HPDE6-E6E7 (cell line): ENCODE measurements at regions not wholly inside any gene's neighbourhood (a gene's known extent, or its start where the extent isn't known, plus 50 kb on each side); places are given as distances from the start of the nearest gene placed in this dataset.

ENCODE experiments used
- DNase-seq: peaks from one replicate; pipeline ENCODE4 v3.0.0; 2011; ENCODE audit warnings: missing footprints; ENCODE audit errors: extremely low spot score

DNA sequence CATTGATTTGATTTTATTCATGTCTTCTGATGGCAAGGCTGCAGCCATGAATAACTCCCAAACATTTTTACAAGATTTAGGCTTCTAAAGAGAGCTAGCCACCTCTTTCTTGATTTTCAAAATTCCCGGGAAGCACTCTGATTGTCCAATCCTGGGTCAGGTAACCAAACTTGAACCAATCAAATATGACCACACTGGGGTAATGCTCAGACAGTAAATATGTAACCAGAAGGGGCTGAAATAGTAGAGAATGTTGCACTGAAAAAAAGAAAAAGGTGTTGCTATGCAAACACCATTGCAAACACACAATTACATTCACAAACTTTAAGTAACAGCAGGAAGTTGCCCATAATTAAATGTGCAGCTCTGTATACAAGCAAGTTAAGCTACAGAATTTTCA, 112.9 kb upstream of the IQCM start:
- no peak for DNase-seq

DNA sequence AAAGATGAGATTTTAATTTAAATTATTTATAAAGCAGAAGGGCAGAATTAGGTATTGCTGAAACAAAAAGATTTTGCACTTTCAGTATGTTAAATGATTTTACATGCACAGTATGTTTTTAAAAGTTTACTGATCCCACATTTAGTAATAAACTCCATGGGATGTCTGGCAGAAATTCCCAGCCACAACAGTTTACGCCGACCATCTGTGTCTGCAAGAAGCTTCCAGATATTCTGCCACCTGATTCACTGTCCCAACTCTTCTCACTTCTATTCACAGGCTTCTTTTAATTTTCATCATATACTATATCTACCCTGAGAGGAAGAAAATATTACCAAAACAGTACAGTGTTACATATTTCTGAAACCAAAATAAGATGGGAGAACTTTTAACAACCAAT, 115.8 kb upstream of the IQCM start:
- no peak for DNase-seq

DNA sequence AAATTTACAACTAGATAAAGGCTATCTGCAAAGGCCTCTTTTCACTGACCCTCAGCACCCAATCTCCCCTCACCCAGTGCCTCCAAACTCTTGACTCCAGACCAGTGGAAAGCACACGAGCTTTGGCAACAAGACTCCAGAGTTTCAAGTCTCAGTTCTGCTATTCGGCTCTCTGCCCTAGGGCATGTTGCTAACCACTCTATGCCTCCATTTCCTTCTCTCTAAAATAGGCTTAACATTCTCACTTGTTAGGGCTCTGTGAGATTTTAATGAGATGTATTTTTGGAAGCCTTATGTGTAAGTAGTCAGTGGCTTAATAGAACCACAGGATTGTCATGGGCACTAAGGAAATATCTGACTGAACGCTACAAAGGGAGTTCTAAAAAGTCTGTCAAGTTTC, 116.5 kb upstream of the IQCM start:
- DNase-seq, result no peak

DNA sequence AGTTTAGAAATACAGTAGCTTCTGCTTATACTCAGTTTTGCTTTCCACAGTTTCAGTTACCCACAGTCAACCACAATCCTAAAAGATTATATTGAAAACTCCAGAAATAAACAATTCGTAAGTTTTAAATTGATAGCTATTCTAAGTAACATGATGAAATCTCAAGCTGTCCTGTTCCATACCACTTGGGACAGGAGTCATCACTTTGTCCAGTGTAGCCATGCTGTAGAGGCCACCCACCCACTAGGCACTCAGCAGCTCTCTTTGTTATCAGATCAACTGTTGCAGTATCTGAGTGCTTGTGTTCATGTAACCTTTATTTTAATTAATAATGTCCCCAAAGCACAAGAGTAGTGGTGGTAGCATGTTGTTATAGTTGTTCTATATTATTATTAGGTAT, 117.5 kb upstream of the IQCM start:
- no peak for DNase-seq

DNA sequence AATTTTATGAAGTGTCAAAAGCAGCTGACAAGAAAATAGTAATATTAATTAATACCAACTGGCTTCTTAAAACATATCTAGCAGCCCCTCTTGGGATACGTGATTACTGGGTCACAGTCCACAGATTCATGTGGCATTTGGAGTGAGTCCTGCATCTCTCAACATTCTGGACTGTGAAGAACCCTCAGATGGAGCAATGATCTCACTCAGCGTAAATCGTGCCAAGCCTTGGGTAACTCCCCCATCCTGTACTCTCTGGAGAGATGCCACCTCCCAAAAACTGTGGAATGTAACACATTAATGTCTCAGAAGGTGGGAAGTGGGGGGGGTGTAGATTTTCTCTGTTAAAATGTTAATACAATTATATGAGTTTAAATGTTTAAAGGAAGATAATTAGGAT, 118.2 kb upstream of the IQCM start:
- no peak for DNase-seq

DNA sequence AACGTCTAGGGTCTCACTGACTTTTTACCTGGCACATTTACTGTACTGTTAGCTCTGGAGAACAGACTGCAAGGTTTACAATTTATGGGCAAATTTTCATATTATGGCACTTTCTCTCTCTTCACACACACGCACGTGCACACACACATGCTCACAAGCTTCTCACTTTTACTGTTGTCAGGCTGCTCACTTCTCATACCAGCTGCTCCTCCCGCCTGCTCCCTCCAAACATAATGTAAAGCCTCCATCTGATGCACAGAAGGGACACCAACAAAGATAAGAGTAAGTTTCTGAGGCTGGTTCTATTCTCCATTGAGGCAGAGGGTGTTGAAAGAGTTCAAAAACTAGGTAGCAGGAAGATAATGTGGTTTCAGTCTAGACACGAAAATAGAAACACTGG, 128.9 kb upstream of the DCLK2 start:
- DNase-seq, result no peak

DNA sequence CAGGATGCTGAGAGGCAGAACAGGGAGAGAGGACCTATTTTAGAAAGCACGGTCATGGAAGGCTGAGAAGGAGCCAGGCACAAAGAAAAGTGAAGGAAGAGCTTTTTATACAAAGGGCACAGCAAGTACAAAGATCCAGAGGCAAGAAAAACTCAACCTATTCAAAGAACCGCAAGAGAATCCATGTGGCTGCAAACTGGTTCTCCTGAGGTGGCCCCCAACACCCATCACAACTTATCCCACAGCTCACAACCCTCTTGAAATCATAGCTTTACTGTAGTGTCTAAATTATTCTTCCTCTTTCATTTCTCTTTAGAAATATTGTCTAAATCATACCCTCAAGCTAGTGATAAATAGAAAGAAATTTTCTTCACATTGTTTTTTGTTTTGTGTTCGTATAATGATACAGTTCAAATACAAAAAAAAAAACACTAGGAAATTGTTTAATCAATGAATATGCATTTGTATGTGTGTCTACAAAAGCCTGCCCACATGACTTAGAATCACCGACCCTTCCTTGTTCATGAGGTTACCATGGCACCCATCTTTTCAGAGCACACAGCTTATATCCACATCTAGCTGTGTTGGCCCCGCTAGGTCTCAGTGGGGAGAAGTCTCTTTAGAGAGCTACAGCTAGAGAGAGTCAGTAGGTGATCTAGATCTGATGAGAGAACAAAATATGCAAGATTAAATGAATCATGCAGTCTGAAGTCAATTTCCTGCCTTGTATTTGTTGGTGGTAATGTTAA, 126.9 kb upstream of the DCLK2 start:
- no peak for DNase-seq

DNA sequence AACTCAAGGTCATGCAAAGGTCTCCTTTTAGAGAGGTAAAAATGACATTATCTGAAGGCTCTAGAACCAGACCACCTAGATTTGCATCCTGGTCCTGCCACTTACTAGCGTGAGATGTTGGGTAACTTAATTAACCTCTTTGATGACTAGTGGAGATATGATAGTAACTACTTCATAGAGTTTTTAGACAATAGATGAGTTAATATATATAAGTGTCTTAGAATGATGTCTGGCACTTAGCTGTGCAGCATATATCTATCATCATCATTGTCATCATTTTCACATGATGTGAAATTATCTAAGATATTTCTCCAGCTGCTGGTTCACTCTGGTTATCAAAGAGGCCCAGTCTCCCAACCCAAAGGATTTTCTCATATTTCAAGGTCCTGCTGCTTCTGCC, 126.1 kb upstream of the DCLK2 start:
- no peak for DNase-seq

DNA sequence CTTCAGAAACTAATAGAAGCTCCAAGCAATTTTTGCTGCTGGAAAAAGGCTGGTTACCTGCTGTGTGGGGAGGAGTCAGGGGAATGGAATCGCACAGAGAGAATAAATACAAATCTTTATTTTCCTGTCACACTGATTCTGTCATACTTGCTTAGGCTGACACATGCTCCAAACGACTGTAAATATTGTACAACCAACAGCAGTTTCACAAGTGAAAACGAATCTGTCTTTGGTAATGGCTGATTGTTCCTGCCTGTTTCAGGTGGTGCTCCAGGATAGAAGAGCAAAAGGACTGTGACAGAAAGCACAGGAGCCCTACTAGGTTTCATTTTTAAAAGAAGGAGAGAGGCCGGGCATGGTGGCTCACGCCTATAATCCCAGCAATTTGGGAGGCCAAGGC, 125.5 kb upstream of the DCLK2 start:
- no peak for DNase-seq

DNA sequence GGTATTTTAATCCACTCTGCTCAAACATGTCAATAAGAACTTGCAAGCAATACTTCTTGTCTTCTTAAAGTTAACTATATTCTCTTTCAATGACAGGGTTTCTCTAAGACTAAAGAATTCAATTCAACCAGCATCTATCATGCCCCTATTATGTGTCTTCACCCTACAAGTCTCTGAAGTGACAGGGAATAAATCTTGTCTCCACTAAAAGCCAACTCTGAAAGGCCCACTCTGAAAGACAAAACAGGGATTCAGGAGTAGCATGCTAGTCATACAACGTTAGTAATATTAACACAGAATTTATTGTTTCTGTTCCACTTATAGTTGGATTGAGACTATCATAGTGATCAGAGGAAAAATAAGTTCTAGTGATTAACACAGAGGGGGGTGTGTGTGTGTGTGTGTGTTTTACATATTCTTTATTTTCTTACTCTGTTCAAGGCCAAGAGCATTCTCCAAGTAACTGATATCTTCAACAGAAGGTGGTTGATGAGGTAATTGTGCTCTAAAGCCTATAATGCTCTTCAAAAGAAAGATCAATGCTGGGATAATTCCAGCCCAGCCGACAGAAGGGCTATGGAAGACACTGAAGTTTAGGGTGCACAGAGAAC, 122.4 kb upstream of the DCLK2 start:
- no peak for DNase-seq

DNA sequence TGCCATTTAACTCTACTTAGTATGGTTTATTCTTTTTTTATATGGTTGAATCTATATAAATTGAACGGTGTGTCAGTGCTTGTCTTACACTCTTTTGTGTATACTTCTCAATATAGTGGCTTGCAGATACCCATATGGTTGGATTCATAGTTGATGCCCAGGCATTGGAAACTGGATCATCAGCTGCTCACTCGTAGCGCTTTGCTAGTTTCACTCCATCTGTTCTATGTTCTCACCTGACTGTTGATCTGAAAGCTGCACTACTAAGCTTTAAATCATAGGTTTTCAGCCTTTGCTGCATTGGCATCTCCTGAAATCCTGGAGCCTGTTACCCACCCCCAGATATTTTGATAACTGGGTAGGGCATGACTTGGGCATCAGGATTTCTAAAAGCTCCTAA, 121.6 kb upstream of the DCLK2 start:
- no peak for DNase-seq

DNA sequence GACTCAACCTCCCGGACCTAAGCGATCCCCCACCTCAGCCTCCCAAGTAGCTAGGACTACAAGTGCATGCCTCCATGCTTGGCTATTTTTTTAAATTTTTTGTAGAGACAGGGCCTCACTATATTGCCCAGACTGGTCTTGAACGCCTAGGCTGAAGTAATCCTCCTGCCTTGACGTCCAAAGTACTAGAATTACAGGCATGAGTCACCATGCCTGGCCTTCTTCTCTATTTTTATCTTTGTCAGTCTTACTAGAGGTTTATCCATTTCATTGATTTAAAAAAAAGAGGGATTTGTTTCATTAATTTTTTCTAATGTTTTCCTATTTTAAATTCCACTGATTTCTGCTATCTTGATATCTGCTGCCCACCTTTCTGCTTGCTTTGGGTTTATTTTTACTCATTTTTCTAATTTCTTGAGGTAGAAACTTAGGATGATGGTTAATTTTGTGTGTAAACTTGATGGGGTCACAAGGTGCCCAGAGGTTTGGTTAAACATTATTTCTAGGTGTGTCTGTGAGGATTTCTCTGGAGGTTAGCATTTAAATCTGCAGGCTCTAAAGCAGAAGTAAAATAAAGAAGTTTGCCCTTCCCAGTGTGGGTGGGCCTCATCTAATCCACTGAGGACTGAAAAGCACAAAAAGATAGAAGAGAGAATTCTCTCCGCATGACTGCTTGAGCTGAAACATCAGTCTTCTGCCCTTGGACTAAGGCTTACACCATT, 116.2 kb upstream of the DCLK2 start:
- DNase-seq, result no peak

DNA sequence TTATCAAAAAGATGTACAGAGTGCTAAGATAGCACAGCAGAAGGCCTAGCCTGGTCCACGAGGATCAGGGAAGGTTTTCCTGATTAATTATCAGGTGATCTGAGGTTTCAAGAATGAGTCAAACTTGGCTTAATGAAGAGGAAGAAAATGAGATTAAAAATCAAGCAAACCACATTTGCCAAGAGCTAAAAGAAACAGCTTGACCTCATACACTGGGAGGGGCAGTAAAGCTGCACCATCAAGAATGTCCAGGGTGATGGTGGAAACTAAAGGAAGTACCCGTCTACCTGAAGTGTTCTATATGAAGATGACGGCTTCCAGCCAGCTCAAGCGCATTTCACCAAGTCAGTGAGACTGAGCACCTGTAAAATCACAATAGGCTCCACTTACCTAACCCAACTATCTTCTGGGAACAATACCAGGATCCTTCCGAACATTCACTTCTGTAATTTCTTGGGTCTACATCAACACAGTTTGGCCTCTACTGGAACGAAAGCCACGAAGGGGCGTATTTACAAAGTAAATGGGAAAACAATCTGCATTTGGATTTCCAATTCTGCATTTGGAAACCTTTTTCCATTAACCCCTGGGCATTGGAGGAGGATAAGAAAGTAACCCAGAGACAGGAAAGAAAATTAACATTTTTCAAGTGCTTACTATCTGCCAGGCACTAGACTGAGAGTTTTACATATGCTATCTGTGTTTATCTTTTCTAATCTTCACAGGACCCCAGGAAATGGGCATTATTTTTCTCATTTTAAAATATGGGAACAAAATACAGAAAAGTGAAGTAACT, 114.0 kb upstream of the DCLK2 start:
- DNase-seq, result no peak

DNA sequence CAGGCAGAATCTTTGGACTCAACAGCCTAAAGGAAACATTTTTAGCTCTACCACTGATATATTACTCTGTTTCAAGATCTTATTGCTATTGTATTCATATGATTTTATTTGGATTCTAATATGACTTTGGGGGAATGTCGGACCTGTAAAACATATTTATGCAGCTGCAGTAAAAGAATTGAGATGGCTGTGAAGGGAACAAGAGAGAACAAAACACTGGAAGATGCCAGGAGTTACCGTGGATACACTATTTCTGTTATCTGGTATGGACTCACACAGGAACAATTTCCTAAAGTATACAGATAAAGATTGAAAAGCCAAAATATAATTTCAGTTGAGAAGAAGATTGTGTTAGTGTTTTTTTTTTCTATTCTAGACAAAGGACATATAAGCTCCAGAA, 113.0 kb upstream of the DCLK2 start:
- no peak for DNase-seq

DNA sequence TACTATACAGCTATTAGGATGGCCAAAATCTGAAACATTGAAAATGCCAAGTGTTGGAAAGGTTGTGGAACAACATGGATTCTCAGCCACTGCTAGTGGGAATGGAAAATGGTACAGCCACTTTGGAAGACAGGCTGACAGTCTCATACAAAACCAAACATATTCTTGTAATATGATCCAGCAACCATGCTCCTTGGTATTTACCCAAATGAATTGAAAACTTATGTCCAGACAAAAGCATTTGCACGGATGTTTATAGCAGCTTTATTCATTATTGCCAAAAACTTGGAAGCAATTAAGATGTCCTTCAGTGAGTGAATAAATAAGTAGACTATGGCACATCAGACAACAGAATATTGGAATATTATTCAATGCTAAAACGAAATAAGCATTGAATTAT, 105.8 kb upstream of the DCLK2 start:
- DNase-seq, result no peak

DNA sequence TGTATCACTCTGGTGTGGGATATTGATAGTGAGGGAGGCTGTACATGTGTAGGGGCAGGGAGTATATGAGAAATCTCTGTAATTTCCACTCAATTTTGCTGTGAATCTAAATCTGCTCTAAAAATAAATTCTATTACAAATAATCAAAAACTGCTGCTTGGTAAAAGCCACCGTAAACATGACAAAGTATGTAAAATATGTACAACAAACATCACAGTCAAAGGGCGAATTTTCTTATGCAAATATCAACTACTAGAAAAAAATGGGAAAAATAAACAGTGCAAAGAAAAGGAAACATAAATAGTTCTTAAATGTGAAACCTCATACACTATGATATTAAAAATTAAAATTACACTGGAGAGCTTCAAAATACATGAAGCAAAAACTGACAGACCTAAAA, 105.1 kb upstream of the DCLK2 start:
- no peak for DNase-seq

DNA sequence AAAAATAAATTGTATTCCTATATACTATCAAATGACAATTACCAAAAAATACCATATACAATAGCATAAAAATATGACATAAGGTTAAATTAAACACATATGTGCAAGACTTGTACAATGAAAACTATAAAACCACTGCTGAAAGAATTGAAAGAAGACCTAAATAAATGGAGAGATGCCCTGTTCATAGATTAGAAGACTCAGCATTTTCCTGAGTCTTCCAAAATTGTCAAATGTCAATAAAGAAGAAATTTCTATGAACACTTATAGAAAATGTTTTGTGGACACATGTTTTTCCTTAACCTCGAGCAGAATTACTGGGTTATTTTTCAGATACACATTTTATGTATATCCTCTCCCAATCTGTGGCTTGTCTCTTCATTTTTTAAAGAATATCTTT, 103.1 kb upstream of the DCLK2 start:
- no peak for DNase-seq

DNA sequence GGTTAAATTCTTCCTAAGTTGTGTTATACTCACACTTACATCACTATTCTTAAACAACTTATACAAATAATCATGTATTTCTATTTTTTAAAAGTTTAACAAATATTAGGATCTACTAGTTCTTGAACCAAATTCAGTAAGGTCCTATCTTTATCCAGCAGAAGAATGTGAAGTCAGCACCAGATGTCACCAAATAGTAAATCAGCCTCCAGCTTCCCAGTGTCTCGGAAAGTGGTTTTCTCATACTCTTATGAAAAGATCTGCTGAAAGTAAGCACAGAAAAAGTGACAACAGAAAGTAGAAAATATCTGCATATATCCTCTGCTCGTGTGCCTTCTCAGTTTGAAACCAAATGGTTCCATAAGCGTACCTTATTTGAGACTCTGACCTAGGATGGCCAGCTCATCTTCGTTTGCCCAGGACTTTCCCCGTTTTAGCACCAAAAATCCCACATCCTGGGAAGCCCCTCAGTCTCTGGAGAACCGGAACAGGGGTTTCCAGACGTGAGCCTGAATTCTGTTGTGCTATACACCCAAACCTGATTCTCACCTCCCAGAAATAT, 98.0 kb upstream of the DCLK2 start:
- DNase-seq, result no peak

DNA sequence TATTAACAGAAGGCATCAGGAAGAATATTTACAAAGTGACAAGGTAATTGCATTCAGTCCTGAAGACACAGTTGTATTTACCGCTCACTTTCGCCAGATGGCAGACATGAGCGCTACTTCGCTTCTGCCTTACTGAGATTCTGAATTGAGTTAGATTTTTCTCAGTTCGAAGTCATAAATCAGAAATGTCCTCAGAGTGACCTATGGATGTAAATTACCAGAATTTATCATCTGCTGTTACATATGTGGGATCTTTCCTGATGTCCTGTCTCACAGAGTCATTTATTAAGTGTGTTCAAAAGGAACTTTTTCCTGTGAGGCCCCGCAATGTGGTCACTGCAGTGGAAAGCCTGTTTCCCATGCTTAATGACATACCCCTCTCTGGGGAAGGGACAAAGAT, 97.3 kb upstream of the DCLK2 start:
- DNase-seq, result peak; percentile 29

DNA sequence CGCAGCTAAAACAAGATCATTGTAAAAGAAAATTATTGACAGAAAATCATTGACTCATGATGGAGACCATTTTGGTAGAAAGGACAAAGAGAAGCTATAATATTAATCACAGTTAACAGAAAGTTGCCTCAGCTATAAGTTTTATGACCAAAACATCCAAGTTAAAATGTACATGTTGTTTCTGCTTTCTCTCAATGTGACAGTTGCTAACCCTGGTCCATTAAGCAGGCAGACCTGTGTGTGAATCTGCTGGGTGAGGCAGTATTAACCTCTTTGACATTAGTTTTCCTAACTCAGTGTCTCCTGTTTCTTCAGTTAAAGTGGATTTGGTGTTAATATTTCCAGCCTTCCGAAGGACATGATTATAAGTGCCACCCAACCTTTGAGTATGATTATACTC, 94.8 kb upstream of the DCLK2 start:
- DNase-seq, result no peak

DNA sequence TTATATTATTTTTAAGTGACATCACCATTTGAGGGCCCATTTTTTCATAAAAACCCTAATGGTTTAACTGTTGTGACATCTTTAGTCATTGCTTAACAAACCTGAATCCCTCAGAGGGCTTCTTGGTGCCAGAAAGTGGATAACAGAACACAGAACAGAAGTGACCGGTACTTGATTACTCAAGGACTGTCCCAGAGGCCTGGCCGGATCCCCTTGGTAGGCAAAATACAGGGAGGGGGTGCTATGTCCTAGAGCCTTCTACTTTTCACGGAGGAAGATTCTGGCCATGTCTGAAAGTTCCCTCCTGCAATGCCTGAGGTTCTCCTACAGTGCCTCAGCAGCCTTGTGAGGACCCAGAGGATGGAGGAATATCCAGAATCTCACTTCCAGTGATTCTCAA, 94.3 kb upstream of the DCLK2 start:
- no peak for DNase-seq

DNA sequence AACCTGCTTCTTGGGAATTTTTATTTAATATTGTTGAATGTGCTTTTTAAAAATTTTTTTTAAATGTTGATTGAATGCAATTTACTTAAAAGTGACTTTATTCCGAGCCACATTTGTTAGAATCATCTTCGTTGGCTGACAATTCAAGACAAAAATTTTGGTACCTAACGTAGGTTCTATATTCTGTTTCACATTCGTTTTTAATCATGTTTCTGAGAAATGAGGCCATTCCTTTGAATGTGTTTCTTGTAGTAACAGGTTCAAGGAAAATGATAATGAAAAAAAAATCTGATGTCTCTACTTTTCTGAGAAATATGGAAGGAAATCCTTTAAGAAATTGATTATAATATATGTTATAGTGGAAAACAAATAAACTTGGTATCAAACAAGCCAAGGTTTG, 92.3 kb upstream of the DCLK2 start:
- no peak for DNase-seq
